Activated CD8-positive, alpha-beta T cell treated with anti-CD3 and anti-CD28 coated beads for 36 hours (primary cell): ENCODE measurements at regions not wholly inside any gene's neighbourhood (a gene's known extent, or its start where the extent isn't known, plus 50 kb on each side); places are given as distances from the start of the nearest gene placed in this dataset.

Source experiments
- ATAC-seq: fragments of 200-7000 bp; cut with Tn5 transposase; one replicate; pipeline ENCODE4 v1.10.0; 2021; ENCODE audit warnings: mild to moderate bottlenecking, moderate library complexity
- CTCF ChIA-PET: fragments of 350-600 bp; sonication (Branson Sonifier 250); formaldehyde crosslinking; loops from one replicate; lab custom pipeline; 2021; ENCODE audit warnings: antibody characterized with exemption; lab: Charles Lee
- POLR2A ChIA-PET: fragments of 350-600 bp; sonication (Branson Sonifier 250); formaldehyde crosslinking; loops from one replicate; lab custom pipeline; 2021; ENCODE audit warnings: antibody characterized with exemption; lab: Charles Lee
- DNase-seq: peaks from one replicate; pipeline ENCODE4 v3.0.0-alpha.2; 2020
- H3K27ac Mint-ChIP-seq: one replicate; pipeline ENCODE4 v1.8.0; 2021; ENCODE audit warnings: mild to moderate bottlenecking, mixed read lengths
- H3K27me3 Mint-ChIP-seq: one replicate; pipeline ENCODE4 v1.8.0; 2021; ENCODE audit warnings: mixed read lengths
- H3K36me3 Mint-ChIP-seq: one replicate; pipeline ENCODE4 v1.8.0; 2021; ENCODE audit warnings: low read depth, mixed read lengths
- H3K4me1 Mint-ChIP-seq: one replicate; pipeline ENCODE4 v1.8.0; 2021; ENCODE audit warnings: low read depth, mixed read lengths
- H3K4me3 Mint-ChIP-seq: one replicate; pipeline ENCODE4 v1.8.0; 2021; ENCODE audit warnings: mild to moderate bottlenecking, moderate library complexity, mixed read lengths
- H3K9me3 Mint-ChIP-seq: one replicate; pipeline ENCODE4 v1.8.0; 2021; ENCODE audit warnings: mixed read lengths
- intact Hi-C: fragments of 100-400 bp; cut with micrococcal nuclease; formaldehyde crosslinking; loops from one replicate; pipeline ENCODE4 v1.10.0; 2022
- TF ChIP-seq, protein P1 (sequence below): fragments of 200-600 bp; IDR thresholded peaks from one replicate; pipeline ENCODE4 v1.8.0; 2022; ENCODE audit warnings: antibody characterized with exemption, mild to moderate bottlenecking

DNA sequence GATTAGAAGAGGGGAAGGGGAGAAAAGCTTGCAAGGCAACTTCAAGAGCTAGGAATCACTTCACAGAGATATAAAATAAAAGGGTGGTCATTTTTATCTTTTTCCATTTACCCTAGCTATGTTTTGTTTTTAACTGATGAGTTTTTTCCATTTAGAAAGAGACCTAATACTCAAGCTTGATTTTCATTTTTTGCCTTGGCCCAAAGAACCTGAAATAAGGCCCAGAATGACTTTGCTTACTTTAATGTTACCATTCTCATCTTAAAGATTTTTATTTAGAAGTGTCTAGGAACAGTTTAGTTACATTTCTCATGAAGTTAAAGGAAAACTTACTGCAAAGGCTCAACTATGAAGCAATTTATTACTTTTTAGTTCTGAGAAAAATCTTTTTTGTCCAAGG lies 276.3 kb upstream of the ZSWIM2 start:
- TF ChIP-seq, protein P1, sequence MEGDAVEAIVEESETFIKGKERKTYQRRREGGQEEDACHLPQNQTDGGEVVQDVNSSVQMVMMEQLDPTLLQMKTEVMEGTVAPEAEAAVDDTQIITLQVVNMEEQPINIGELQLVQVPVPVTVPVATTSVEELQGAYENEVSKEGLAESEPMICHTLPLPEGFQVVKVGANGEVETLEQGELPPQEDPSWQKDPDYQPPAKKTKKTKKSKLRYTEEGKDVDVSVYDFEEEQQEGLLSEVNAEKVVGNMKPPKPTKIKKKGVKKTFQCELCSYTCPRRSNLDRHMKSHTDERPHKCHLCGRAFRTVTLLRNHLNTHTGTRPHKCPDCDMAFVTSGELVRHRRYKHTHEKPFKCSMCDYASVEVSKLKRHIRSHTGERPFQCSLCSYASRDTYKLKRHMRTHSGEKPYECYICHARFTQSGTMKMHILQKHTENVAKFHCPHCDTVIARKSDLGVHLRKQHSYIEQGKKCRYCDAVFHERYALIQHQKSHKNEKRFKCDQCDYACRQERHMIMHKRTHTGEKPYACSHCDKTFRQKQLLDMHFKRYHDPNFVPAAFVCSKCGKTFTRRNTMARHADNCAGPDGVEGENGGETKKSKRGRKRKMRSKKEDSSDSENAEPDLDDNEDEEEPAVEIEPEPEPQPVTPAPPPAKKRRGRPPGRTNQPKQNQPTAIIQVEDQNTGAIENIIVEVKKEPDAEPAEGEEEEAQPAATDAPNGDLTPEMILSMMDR = no peak
- CTCF ChIA-PET = no interaction called here
- H3K36me3 Mint-ChIP-seq = no peaks in the 10 kb centered on the region

GRCh38 chr2:187124529-187124928 lies 275.6 kb upstream of the ZSWIM2 start:
- H3K27ac Mint-ChIP-seq = no peak overlapping the region
- DNase-seq = no peak
- ChIA-PET CTCF (no interaction called here), POLR2A (no interaction called here)
- no peaks in the 10 kb centered on the region for H3K27me3 Mint-ChIP-seq
- intact Hi-C loops = no loop called here
- no peak for ATAC-seq
- no peaks in the 10 kb centered on the region for H3K36me3 Mint-ChIP-seq
- no peaks in the 10 kb centered on the region for H3K4me1 Mint-ChIP-seq
- TF ChIP-seq, protein P1 = no peak
- H3K9me3 Mint-ChIP-seq = peaks cover 3% of the 10 kb centered on the region
- H3K4me3 Mint-ChIP-seq = no peak overlapping the region

More for the DNA sequence above, 276.3 kb upstream of the ZSWIM2 start:
- DNase-seq = no peak
- Mint-ChIP-seq H3K27ac (no peak overlapping the region), H3K4me3 (no peak overlapping the region), H3K9me3 (peaks cover 3% of the 10 kb centered on the region), H3K27me3 (no peaks in the 10 kb centered on the region), H3K4me1 (no peaks in the 10 kb centered on the region)
- intact Hi-C loops = no loop called here
- POLR2A ChIA-PET = no interaction called here
- no peak for ATAC-seq

DNA sequence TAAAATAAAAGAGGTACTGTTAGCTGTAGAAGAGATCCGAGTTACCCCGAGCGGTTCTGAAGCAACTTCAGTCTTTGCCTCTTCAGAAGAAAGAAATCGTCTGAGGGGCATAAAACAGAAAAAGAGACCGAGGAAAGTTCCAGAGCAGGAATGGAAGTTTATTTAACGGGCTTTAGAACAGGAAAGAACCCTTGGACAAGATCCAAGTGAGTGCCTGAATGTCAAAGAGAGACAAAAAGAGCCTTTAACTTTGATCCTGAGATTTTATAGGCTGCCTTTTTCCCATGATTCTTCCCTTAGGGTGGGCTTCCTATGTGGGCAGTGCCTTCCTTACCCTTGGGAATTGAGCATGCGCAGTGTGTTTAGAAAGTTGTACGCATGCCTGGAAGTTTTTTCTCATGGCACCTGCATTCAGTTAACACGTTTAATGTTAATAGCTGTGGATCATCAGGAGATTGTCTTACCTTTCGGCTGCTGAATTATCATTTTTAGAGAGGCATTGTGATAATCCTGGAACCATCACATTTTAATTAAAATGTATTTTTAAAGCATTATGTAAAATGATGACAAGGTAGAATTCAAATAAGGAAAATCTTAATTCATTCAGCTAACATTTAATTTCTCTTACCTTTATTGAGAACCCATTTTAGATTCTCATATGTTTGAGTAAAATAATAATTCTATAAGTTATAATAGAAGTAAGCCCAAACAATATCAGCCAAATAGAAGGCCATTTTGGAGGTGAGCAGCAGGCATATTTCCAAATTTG lies 269.5 kb upstream of the ZSWIM2 start:
- TF ChIP-seq, protein P1 = no peak
- CTCF ChIA-PET = no interaction called here
- POLR2A ChIA-PET = no interaction called here

GRCh38 chr2:187117483-187117882 lies 268.5 kb upstream of the ZSWIM2 start:
- Mint-ChIP-seq H3K4me3 (no peak overlapping the region), H3K36me3 (no peaks in the 10 kb centered on the region), H3K27ac (no peak overlapping the region), H3K9me3 (peaks cover 3% of the 10 kb centered on the region), H3K27me3 (no peaks in the 10 kb centered on the region), H3K4me1 (no peaks in the 10 kb centered on the region)
- no peak for ATAC-seq
- no peak for DNase-seq
- TF ChIP-seq, protein P1 = no peak
- intact Hi-C loops = no loop called here
- ChIA-PET POLR2A (no interaction called here), CTCF (no interaction called here)

More for the DNA sequence above, 269.5 kb upstream of the ZSWIM2 start:
- ATAC-seq (no peak), DNase-seq (no peak)
- H3K4me3 Mint-ChIP-seq = no peak overlapping the region
- peaks cover 3% of the 10 kb centered on the region for H3K9me3 Mint-ChIP-seq
- no peaks in the 10 kb centered on the region for H3K4me1 Mint-ChIP-seq
- no peaks in the 10 kb centered on the region for H3K36me3 Mint-ChIP-seq
- H3K27me3 Mint-ChIP-seq = no peaks in the 10 kb centered on the region
- H3K27ac Mint-ChIP-seq = no peak overlapping the region
- intact Hi-C loops = no loop called here

DNA sequence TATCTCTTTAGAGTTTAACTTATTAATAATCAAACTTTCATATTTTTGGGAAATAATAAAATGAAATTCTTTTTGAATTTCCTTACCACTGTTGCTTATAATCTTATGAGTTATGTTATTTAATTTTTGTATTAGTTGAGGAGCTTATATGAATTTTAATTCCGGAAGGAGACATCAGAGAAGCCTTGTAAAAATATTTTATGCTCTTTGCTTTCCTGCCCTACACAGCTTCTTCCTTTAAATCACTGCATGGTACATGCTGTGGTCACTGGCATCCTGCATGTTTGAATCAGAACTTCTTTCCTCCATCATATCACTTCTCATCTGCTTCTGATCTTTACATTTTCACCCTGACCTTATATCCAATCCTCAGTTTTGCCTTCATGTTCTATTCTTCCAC lies 266.7 kb upstream of the ZSWIM2 start:
- intact Hi-C loops = no loop called here
- Mint-ChIP-seq H3K4me1 (no peaks in the 10 kb centered on the region), H3K27me3 (no peaks in the 10 kb centered on the region), H3K27ac (no peak overlapping the region), H3K9me3 (no peaks in the 10 kb centered on the region), H3K36me3 (no peaks in the 10 kb centered on the region), H3K4me3 (no peak overlapping the region)
- POLR2A ChIA-PET = no interaction called here
- CTCF ChIA-PET = no interaction called here
- no peak for ATAC-seq
- TF ChIP-seq, protein P1 = no peak
- no peak for DNase-seq
